HEK293 (cell line): ENCODE measurements at regions not wholly inside any gene's neighbourhood (a gene's known extent, or its start where the extent isn't known, plus 50 kb on each side); places are given as distances from the start of the nearest gene placed in this dataset.

Experiments
- CTCF ChIA-PET: fragments of 350-600 bp; formaldehyde crosslinking; extraction: SDS; loops from one replicate; lab custom pipeline; 2021; ENCODE audit warnings: antibody characterized with exemption; lab: Yijun Ruan, JAX
- POLR2A ChIA-PET: fragments of 300-600 bp; formaldehyde crosslinking; extraction: SDS; loops from one replicate; lab custom pipeline; 2020; ENCODE audit warnings: antibody characterized with exemption, inconsistent platforms; lab: Yijun Ruan, JAX
- H3K27ac ChIP-seq: fragments of 200-500 bp; sonication (Bioruptor generic); 2 replicates; pipeline ENCODE4 v1.5.1; 2014; ENCODE audit warnings: low read depth, low read length, control low read depth, inconsistent platforms; ENCODE audit errors: extremely low read depth
- H3K36me3 ChIP-seq, 2 experiments: fragments of 200-500 bp in 1 of 2; sonication (Bioruptor generic) in 1 of 2; 1 replicate in 1 of 2; 2 replicates in 1 of 2; pipeline ENCODE4 v1.5.1; 2014 to 2017; ENCODE audit warnings: inconsistent platforms in 2 of 2, low read length in 2 of 2; ENCODE audit not compliant: control insufficient read depth in 2 of 2, insufficient read depth in 1 of 2
- H3K4me1 ChIP-seq: fragments of 200-500 bp; sonication (Bioruptor generic); 2 replicates; pipeline ENCODE4 v1.5.1; 2014; ENCODE audit warnings: mild to moderate bottlenecking, low read length, inconsistent platforms; ENCODE audit not compliant: control insufficient read depth, insufficient read depth
- H3K4me3 ChIP-seq: 2 replicates; pipeline ENCODE4 v1.5.1; 2011; ENCODE audit warnings: low read depth, mild to moderate bottlenecking, control low read depth, low read length, moderate library complexity
- H3K9me3 ChIP-seq: fragments of 200-500 bp; sonication (Bioruptor generic); 2 replicates; pipeline ENCODE4 v1.5.1; 2014; ENCODE audit warnings: low read depth, low read length, inconsistent platforms; ENCODE audit not compliant: control insufficient read depth, insufficient read depth
- ELK4 ChIP-seq: IDR thresholded peaks from 2 replicates; pipeline ENCODE4 v1.6.1; 2011; ENCODE audit warnings: mild to moderate bottlenecking, low read depth, low read length, borderline replicate concordance
- GLIS2 ChIP-seq: fragments of 450-650 bp; formaldehyde crosslinking; IDR thresholded peaks from 2 replicates; pipeline ENCODE4 v1.5.1; 2016; ENCODE audit warnings: missing biosample characterization, missing genetic modification characterization
- MYNN ChIP-seq: fragments of 450-650 bp; formaldehyde crosslinking; IDR thresholded peaks from 2 replicates; pipeline ENCODE4 v1.5.1; 2016; ENCODE audit warnings: missing biosample characterization, missing genetic modification characterization, borderline replicate concordance
- PRDM2 ChIP-seq: fragments of 450-650 bp; formaldehyde crosslinking; IDR thresholded peaks from 2 replicates; pipeline ENCODE4 v1.5.1; 2016; ENCODE audit warnings: missing biosample characterization, missing genetic modification characterization, borderline replicate concordance
- RBAK ChIP-seq: fragments of 450-650 bp; formaldehyde crosslinking; IDR thresholded peaks from 2 replicates; pipeline ENCODE4 v1.5.1; 2016; ENCODE audit warnings: missing biosample characterization, missing genetic modification characterization
- SP2 ChIP-seq: fragments of 450-650 bp; formaldehyde crosslinking; IDR thresholded peaks from 2 replicates; pipeline ENCODE4 v1.5.1; 2016; ENCODE audit warnings: missing biosample characterization, missing genetic modification characterization
- ZNF10 ChIP-seq: fragments of 450-650 bp; formaldehyde crosslinking; IDR thresholded peaks from 2 replicates; pipeline ENCODE4 v1.5.1; 2017; ENCODE audit warnings: missing biosample characterization, missing genetic modification characterization
- ZNF350 ChIP-seq: fragments of 450-650 bp; formaldehyde crosslinking; IDR thresholded peaks from 2 replicates; pipeline ENCODE4 v1.5.0; 2017; ENCODE audit warnings: missing biosample characterization, mild to moderate bottlenecking, missing genetic modification characterization
- ZSCAN23 ChIP-seq: fragments of 450-650 bp; formaldehyde crosslinking; IDR thresholded peaks from 2 replicates; pipeline ENCODE4 v1.5.1; 2016; ENCODE audit warnings: missing biosample characterization, missing genetic modification characterization
- TF ChIP-seq, protein P1 (sequence below): fragments of 450-650 bp; formaldehyde crosslinking; IDR thresholded peaks from 2 replicates; pipeline ENCODE4 v1.5.1; 2016; ENCODE audit warnings: missing biosample characterization, missing genetic modification characterization
- TF ChIP-seq, protein P2 (sequence below): fragments of 450-650 bp; formaldehyde crosslinking; IDR thresholded peaks from 2 replicates; pipeline ENCODE4 v1.5.1; 2016; ENCODE audit warnings: missing biosample characterization, missing genetic modification characterization

DNA sequence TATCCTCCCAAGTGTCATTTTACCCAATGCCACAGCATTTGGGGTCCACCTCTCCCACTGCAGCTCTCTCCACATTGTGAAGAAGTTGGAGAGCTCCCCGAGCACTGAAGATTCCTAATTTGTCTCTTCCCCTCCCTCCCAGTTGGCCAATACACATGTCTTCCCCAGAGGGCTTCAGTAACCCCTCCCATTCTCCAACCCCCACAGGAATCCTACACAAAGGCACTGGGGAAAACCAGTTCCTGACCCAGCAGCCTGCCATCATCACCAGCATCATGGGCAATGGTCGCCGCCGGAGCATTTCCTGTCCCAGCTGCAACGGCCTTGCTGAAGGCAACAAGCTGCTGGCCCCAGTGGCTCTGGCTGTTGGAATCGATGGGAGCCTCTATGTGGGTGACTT is 87.3 kb upstream of the WWC1 start:
- Histone ChIP-seq H3K9me3 (no peaks in the 10 kb centered on the region), H3K4me1 (no peaks in the 10 kb centered on the region), H3K36me3 (no peaks in the 10 kb centered on the region), H3K4me3 (no peak overlapping the region), H3K27ac (no peak overlapping the region)
- ChIA-PET POLR2A (no interaction called here), CTCF (no interaction called here)
- TF ChIP-seq, protein P1, sequence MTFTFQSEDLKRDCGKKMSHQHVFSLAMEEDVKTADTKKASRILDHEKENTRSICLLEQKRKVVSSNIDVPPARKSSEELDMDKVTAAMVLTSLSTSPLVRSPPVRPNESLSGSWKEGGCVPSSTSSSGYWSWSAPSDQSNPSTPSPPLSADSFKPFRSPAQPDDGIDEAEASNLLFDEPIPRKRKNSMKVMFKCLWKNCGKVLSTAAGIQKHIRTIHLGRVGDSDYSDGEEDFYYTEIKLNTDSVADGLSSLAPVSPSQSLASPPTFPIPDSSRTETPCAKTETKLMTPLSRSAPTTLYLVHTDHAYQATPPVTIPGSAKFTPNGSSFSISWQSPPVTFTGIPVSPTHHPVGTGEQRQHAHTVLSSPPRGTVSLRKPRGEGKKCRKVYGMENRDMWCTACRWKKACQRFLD (tag by site-specific recombination): no peak
- no peak for TF ChIP-seq ZNF350 (tag by site-specific recombination)
- no peak for TF ChIP-seq ZSCAN23 (tag by site-specific recombination)

DNA sequence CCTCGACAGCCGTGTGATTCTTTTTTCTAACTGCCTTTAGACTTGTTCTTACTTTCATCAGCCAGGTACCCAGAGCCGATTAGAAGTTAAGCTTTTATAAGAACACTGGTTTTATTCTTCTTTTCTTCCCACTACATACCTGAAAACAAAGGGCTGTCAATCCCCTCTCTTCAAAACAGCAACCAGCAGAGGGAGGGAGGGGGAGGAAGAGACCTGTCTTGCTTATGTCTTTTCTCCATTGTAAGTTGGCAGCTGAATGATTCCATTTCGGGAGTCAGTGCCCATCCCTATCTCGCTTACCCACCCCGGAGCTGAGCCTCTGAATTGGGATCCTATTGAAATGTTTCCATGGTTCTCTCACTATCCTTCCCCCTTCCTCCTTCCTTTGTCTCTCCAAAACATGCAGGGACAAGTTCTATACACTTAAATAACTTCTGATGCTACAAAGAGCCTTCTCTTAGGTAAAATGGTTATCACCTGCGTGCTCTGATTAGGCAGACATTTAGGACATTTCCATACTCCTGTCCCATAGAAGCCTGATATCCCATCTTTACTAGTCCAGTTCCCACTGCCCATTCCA is 83.9 kb upstream of the WWC1 start:
- Histone ChIP-seq H3K36me3 (no peaks in the 10 kb centered on the region), H3K9me3 (no peaks in the 10 kb centered on the region), H3K4me1 (no peaks in the 10 kb centered on the region), H3K4me3 (no peak overlapping the region), H3K27ac (no peak overlapping the region)
- POLR2A ChIA-PET: no interaction called here
- no peak for TF ChIP-seq GLIS2 (tag by site-specific recombination)
- no peak for TF ChIP-seq ZNF10
- TF ChIP-seq SP2 (tag by site-specific recombination): no peak
- no peak for TF ChIP-seq MYNN
- TF ChIP-seq RBAK (tag by site-specific recombination): no peak
- TF ChIP-seq, protein P2, sequence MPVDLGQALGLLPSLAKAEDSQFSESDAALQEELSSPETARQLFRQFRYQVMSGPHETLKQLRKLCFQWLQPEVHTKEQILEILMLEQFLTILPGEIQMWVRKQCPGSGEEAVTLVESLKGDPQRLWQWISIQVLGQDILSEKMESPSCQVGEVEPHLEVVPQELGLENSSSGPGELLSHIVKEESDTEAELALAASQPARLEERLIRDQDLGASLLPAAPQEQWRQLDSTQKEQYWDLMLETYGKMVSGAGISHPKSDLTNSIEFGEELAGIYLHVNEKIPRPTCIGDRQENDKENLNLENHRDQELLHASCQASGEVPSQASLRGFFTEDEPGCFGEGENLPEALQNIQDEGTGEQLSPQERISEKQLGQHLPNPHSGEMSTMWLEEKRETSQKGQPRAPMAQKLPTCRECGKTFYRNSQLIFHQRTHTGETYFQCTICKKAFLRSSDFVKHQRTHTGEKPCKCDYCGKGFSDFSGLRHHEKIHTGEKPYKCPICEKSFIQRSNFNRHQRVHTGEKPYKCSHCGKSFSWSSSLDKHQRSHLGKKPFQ (tag by site-specific recombination): no peak
- TF ChIP-seq PRDM2 (tag by site-specific recombination): no peak
- TF ChIP-seq ELK4: no peak
- CTCF ChIA-PET: no interaction called here
